A549 (cell line): ENCODE measurements at regions not wholly inside any gene's neighbourhood (a gene's known extent, or its start where the extent isn't known, plus 50 kb on each side); places are given as distances from the start of the nearest gene placed in this dataset.

ENCODE experiments used
- CTCF ChIP-seq: fragments of >200 bp; sonication (Bioruptor Twin); formaldehyde crosslinking; IDR thresholded peaks from 3 replicates; pipeline ENCODE4 v1.5.1; 2016
- NR3C1 ChIP-seq: fragments of >200 bp; sonication (Bioruptor Twin); formaldehyde crosslinking; IDR thresholded peaks from 3 replicates; pipeline ENCODE4 v1.6.1; 2017
- POLR2A ChIP-seq: IDR thresholded peaks from 2 replicates; pipeline ENCODE4 v1.6.1; 2012; ENCODE audit warnings: mild to moderate bottlenecking, low read length

- TF ChIP-seq POLR2A (no peak), CTCF (no peak), NR3C1 (no peak)
These were observed 263.3 kb downstream of the TTC6 start for GRCh38 chr14:37858733-37859132.
